DND-41 (cell line): ENCODE measurements at regions not wholly inside any gene's neighbourhood (a gene's known extent, or its start where the extent isn't known, plus 50 kb on each side); places are given as distances from the start of the nearest gene placed in this dataset.

ENCODE experiments used
- ATAC-seq: fragments of 200-7000 bp; cut with Tn5 transposase; 3 replicates; pipeline ENCODE4 v1.9.1; 2021; ENCODE audit warnings: low read depth; ENCODE audit not compliant: insufficient read depth
- DNase-seq: peaks from one replicate; pipeline ENCODE4 v3.0.0-alpha.2; 2020
- H2AFZ ChIP-seq: 2 replicates; pipeline ENCODE4 v1.6.0; 2012; ENCODE audit warnings: low read depth, low read length
- H3K27ac ChIP-seq: 2 replicates; pipeline ENCODE4 v1.5.1; 2012; ENCODE audit warnings: low read length, inconsistent platforms
- H3K27me3 ChIP-seq: fragments of 200-600 bp; sonication (generic); 2 replicates; pipeline ENCODE4 v1.6.0; 2012; ENCODE audit warnings: low read length, mild to moderate bottlenecking, inconsistent platforms; ENCODE audit not compliant: insufficient read depth, poor library complexity
- H3K36me3 ChIP-seq: 2 replicates; pipeline ENCODE4 v1.5.1; 2012; ENCODE audit warnings: low read length, inconsistent platforms; ENCODE audit not compliant: insufficient read depth
- H3K4me1 ChIP-seq: 2 replicates; pipeline ENCODE4 v1.5.1; 2012; ENCODE audit warnings: mild to moderate bottlenecking, low read length; ENCODE audit not compliant: insufficient read depth
- H3K4me2 ChIP-seq: 2 replicates; pipeline ENCODE4 v1.6.0; 2012; ENCODE audit warnings: mild to moderate bottlenecking, moderate library complexity, low read length, inconsistent platforms; ENCODE audit not compliant: insufficient read depth
- H3K4me3 ChIP-seq, 2 experiments: fragments of 200-600 bp in 1 of 2; shearing (Covaris generic) in 1 of 2; 2 replicates each; pipeline ENCODE4 v1.5.1; 2012 to 2016; ENCODE audit warnings: inconsistent platforms in 2 of 2, low read length in 2 of 2, mild to moderate bottlenecking in 2 of 2, low read depth in 1 of 2, moderate library complexity in 1 of 2
- H3K79me2 ChIP-seq: 2 replicates; pipeline ENCODE4 v1.6.0; 2012; ENCODE audit warnings: low read length, inconsistent platforms; ENCODE audit not compliant: insufficient read depth
- H3K9ac ChIP-seq: 2 replicates; pipeline ENCODE4 v1.6.0; 2012; ENCODE audit warnings: low read depth, mild to moderate bottlenecking, inconsistent platforms, low read length, moderate library complexity
- H3K9me3 ChIP-seq: 2 replicates; pipeline ENCODE4 v1.5.1; 2012; ENCODE audit warnings: low read length, moderate library complexity, mild to moderate bottlenecking, inconsistent platforms; ENCODE audit not compliant: insufficient read depth, severe bottlenecking
- H4K20me1 ChIP-seq: 2 replicates; pipeline ENCODE4 v1.6.0; 2012; ENCODE audit warnings: low read length; ENCODE audit not compliant: insufficient read depth
- EZH2 ChIP-seq: IDR thresholded peaks from 3 replicates; pipeline ENCODE4 v1.6.1; 2012; ENCODE audit warnings: borderline replicate concordance, low read depth, mild to moderate bottlenecking, moderate library complexity, low read length, inconsistent platforms; ENCODE audit not compliant: severe bottlenecking
- TF ChIP-seq, protein P1 (sequence below): IDR thresholded peaks from 2 replicates; pipeline ENCODE4 v1.5.1; 2012; ENCODE audit warnings: borderline replicate concordance, low read length, moderate library complexity, mild to moderate bottlenecking; ENCODE audit not compliant: poor library complexity, severe bottlenecking; ENCODE audit errors: extremely low read depth

DNA sequence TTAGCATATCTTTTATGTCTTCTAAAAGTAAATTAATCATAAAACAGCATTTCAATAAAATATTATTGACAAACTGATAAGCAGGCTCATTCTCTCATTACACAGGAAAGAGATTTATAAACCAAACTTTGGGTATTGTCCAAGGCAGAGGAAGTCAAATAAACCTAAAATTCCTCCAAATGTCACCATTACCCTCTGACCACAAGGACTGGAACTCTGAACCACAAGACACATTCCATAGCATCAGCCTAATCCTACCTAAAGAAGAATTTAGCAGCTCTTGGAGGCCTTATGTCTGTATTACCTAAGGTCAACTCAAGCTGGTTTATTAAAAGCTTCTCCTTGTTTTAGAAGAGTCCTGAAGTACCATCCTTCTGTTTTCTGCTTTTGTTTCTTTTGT is 82.4 kb upstream of the SLC13A1 start:
- Histone ChIP-seq H4K20me1 (no peaks in the 10 kb centered on the region), H3K27me3 (no peaks in the 10 kb centered on the region), H3K9me3 (no peaks in the 10 kb centered on the region), H3K4me2 (no peak overlapping the region), H3K36me3 (no peaks in the 10 kb centered on the region), H3K27ac (no peak overlapping the region), H3K79me2 (no peaks in the 10 kb centered on the region), H3K9ac (no peak overlapping the region), H2AFZ (no peak overlapping the region), H3K4me1 (no peaks in the 10 kb centered on the region), H3K4me3 (no peak overlapping the region)
- TF ChIP-seq, protein P1, sequence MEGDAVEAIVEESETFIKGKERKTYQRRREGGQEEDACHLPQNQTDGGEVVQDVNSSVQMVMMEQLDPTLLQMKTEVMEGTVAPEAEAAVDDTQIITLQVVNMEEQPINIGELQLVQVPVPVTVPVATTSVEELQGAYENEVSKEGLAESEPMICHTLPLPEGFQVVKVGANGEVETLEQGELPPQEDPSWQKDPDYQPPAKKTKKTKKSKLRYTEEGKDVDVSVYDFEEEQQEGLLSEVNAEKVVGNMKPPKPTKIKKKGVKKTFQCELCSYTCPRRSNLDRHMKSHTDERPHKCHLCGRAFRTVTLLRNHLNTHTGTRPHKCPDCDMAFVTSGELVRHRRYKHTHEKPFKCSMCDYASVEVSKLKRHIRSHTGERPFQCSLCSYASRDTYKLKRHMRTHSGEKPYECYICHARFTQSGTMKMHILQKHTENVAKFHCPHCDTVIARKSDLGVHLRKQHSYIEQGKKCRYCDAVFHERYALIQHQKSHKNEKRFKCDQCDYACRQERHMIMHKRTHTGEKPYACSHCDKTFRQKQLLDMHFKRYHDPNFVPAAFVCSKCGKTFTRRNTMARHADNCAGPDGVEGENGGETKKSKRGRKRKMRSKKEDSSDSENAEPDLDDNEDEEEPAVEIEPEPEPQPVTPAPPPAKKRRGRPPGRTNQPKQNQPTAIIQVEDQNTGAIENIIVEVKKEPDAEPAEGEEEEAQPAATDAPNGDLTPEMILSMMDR, result no peak
- no peak for TF ChIP-seq EZH2
- ATAC-seq, result no peak
- DNase-seq, result no peak

DNA sequence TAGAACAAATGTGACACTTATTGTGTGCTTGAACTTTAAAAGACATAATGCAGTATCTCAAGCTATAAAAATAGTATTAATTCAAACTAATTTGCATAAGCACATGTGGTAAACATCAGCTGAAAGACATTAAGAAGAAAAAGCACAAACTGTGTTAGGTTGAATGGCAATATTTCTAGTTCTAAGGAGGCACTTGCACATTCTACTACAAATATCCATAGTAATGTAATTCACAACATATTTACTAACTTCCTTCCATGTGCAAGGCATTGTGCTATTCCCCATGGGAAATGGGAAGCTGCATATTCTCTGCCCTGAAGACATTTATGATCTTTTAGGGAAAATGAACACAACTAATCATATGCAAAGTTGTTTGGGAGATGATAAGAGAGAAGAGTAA is 80.2 kb upstream of the SLC13A1 start:
- Histone ChIP-seq H3K4me1 (no peaks in the 10 kb centered on the region), H3K9ac (no peak overlapping the region), H3K4me3 (no peak overlapping the region), H3K36me3 (no peaks in the 10 kb centered on the region), H3K27ac (no peak overlapping the region), H4K20me1 (no peaks in the 10 kb centered on the region), H3K4me2 (no peak overlapping the region), H3K27me3 (no peaks in the 10 kb centered on the region), H3K9me3 (no peaks in the 10 kb centered on the region), H2AFZ (no peak overlapping the region), H3K79me2 (no peaks in the 10 kb centered on the region)
- no peak for DNase-seq
- TF ChIP-seq, protein P1, result no peak
- no peak for TF ChIP-seq EZH2
- no peak for ATAC-seq

DNA sequence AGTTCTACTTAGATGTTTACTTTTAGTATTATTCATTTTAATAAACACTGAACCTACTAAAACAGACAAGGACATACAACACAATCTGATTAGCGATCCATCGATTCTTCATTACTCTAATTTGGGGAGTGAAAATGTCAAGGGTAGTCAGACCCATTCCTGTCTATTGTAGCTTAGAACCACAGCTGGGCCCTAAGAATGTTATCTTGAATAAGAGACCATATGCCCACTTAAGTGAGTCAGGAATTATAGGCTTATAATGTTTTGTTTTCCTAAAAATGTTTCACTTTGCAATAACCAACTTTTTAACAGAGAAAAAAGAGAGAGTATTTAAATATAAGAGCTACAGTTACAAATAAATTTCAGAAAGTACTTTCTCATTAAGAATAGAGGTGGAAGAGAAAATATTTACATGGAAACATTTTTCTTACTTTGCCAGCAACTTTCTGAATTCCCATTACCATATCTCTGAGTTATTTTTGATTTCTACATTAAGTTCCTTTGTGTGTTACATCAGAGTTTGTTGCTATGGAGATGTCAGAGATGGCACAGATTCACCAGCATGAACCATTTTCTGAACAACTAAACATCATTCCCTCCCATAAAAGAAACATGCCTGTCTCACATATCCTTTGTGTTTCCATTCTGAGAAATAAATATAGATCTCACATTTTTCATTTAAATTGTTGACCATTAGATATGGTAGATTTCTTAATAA is 75.4 kb upstream of the SLC13A1 start:
- no peak overlapping the region for H3K27ac ChIP-seq
- no peak overlapping the region for H3K9ac ChIP-seq
- no peak overlapping the region for H2AFZ ChIP-seq
- no peaks in the 10 kb centered on the region for H3K36me3 ChIP-seq
- TF ChIP-seq, protein P1, result no peak
- TF ChIP-seq EZH2, result no peak
- H3K4me1 ChIP-seq, result no peaks in the 10 kb centered on the region
- no peaks in the 10 kb centered on the region for H3K9me3 ChIP-seq
- H4K20me1 ChIP-seq, result no peaks in the 10 kb centered on the region
- no peak overlapping the region for H3K4me2 ChIP-seq
- no peaks in the 10 kb centered on the region for H3K27me3 ChIP-seq
- ATAC-seq (no peak), DNase-seq (no peak)
- H3K79me2 ChIP-seq, result no peaks in the 10 kb centered on the region
- H3K4me3 ChIP-seq, result no peak overlapping the region
